GM21515 (cell line): ENCODE measurements at regions not wholly inside any gene's neighbourhood (a gene's known extent, or its start where the extent isn't known, plus 50 kb on each side); places are given as distances from the start of the nearest gene placed in this dataset.

Source experiments
- ATAC-seq: cut with Tn5 transposase; IDR thresholded peaks from one replicate; pipeline ENCODE4 v1.9.1; 2021; ENCODE audit not compliant: unreplicated experiment

GRCh38 chr7:52285689-52286088 lies 749.7 kb upstream of the POM121L12 start:
- no peak for ATAC-seq

- ATAC-seq: no peak
Observed at GRCh38 chr7:52283335-52283734, 752.1 kb upstream of the POM121L12 start.

GRCh38 chr7:52273685-52274610 lies 761.5 kb upstream of the POM121L12 start:
- no peak for ATAC-seq

DNA sequence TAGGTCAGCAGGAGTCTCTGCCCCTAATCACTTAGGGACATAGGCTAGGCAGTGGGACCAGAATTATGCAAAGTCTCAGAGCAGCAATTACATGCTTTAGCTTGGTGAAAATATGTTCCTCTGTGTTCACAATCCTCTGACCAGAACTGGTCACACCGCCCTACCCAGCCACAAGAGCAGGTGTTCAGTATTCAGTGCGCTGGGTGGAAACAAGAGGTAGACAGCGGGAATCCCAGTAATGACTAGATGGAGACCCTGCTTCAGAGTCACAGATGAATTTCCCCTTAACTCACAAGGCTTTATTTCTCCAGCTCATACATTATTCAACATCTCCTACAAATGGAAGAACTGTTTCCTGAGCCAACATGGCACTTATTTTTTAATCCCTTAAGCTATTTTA lies 763.7 kb upstream of the POM121L12 start:
- no peak for ATAC-seq

- no peak for ATAC-seq
Observed at GRCh38 chr7:52270301-52270700, 765.1 kb upstream of the POM121L12 start.

DNA sequence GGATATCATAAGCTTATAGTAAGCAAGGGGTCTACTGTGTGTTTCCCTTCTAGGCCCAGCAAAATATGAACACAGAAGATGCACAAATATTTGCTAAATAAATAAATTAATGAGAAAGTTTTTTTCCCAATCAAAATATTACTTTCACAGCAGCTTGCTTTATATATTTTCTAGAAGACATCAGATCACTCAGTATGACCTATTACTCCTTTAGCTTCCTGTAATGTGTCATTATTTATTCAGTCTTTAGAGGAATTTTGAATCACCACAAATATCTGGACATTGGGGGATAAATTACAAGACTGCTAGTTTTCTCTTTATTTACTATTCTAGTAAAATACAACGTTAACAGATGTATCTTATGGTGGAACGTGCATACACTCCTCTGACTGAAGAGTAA lies 765.8 kb upstream of the POM121L12 start:
- ATAC-seq: no peak

GRCh38 chr7:52261057-52261456 lies 774.4 kb upstream of the POM121L12 start:
- ATAC-seq: no peak

- ATAC-seq: no peak
Observed at GRCh38 chr7:52260046-52260665, 775.3 kb upstream of the POM121L12 start.

- no peak for ATAC-seq
Observed at GRCh38 chr7:52257890-52258289, 777.5 kb upstream of the POM121L12 start.

DNA sequence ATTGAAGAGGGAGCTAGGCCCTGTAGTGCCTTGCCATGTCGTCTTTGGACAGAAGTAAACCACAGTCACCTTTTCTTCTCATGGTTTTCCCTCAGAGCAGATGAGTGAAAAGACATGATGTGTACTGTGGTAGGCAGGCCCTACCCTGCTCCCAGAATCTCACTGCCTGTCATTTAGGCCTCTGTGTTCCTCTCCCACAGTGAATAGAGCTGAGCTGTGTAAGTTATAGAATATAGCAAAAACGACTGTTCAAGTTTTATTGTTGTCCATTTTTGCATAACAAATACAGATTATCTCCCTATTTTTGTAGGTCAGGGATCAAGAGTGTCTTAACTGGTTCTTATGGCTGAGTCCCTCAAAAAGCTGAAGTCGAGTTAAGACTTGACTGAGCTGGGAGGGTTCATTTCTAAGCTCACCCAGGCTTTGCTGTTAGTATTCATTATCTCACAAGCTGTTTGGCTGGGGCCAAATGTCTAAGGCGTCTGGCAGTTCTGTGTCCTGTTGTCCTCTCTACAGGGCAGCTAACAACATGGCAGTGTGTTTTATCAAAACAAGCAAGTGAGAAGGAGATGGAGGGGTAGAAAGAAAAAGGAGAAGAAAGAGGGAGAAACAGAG lies 780.9 kb upstream of the POM121L12 start:
- ATAC-seq: no peak

DNA sequence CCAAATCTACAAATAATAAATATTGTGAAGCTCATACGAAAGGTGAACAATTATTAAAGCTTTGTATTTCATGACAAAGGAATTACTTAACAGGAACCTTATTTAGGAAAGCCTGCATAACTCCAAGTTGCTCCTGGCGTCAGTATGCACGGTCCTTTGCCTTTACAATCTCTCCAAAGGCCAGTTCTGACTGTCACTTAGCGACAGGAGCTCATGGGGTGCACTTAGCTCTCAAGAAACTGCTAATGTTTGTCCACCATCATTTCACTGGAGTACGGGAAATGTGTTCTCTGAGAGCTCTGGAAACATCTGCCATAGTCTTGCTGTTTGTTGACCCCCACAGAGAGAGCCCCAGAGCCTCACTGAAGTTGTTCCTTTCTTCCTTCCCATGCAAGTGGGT lies 781.5 kb upstream of the POM121L12 start:
- ATAC-seq: no peak

DNA sequence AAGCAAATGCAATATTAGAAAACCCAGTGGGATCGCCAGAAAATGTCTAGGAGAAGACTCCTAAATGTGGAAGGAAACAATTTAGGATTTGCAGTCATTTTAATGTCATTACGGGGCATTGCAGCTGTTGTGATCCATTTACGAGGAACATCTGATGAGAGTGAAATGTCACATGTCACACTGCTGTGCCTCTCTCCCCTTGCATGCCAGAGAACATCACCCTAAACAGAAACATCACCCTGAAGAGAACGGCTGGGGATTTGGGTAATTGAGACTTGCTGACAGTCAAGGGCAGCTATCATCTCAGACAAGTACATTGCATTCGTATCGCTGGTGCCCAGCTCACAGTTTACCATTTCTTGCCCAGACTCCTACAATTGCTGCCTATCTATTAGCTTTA lies 785.7 kb upstream of the POM121L12 start:
- no peak for ATAC-seq

DNA sequence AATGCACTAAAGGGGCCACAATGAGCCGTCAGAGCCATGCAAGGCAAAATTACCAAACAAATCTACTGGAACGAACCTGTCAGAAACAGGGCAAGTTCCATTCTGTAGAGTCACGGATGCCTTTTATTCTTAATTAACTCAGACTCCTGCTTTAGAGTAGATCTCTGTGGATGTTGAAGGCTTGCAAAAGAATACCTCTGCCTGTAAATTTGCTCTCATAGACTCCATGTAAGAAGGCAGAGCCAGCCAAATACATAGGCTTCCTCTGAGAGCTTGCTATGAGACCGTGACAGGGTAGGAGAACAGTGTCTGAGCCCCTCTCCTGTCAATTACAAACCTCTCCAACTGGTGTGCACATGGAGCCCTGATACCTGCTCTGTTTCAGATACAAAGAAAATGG lies 787.9 kb upstream of the POM121L12 start:
- no peak for ATAC-seq

GRCh38 chr7:52243685-52244084 lies 791.7 kb upstream of the POM121L12 start:
- no peak for ATAC-seq

DNA sequence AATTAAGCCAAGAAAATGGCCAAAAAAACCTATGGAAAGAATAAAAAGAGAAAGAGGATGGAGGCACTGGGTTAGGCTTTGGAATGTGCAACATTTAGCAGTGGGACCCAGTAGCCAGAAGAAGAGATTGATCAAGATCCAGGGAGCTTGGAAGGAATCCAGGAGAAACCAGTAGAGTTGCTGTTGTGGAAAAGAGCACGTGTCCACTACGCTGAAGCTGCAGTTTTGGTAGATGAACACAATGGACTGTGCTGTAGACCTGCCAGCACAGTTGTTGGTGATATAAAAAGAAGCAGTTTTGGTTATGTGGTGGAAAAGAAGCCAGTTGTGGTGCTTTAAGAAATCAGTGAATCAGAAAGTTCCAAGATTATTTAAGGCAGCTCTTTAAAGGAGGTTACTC lies 802.2 kb upstream of the POM121L12 start:
- ATAC-seq: no peak

- ATAC-seq: no peak
Observed at GRCh38 chr7:52211930-52212329, 823.5 kb upstream of the POM121L12 start.

GRCh38 chr7:52209614-52210013 lies 825.8 kb upstream of the POM121L12 start:
- ATAC-seq: no peak

DNA sequence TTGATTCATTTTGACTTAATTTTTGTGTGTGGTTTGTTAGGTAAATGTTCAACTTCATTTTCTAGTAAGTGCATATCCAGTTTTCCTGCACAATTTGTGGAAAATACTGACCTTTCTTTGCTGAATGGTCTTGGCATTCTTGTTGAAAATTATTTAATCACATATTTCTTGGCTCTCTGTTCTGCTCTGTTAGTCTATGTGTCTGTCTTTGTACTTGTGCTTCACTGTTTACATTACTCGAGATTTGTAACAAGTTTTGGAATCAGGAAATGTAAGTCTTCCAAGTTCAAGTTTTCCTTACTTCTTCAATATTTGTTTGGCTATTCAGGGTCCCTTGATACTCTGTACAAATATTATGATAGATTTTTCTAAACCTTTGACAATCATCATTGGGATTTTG lies 838.2 kb upstream of the POM121L12 start:
- ATAC-seq: no peak

DNA sequence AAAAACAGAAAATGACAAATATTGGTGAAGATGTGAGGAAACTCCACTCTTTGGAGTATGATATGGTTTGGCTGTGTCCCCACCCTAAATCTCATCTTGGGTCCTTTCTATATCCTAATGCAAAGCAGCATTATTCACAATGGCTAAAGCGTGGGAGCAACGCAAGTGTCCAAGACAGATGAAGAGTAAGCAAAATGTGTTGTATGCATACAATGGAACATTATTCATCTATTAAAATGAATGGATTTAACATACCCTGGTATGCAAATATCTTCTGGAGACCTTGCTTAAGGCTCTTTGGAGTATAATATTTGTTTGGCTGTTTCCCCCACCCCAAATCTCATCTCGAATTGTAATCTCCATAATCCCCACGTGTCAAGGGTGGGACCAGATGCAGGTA lies 839.8 kb upstream of the POM121L12 start:
- ATAC-seq: no peak

DNA sequence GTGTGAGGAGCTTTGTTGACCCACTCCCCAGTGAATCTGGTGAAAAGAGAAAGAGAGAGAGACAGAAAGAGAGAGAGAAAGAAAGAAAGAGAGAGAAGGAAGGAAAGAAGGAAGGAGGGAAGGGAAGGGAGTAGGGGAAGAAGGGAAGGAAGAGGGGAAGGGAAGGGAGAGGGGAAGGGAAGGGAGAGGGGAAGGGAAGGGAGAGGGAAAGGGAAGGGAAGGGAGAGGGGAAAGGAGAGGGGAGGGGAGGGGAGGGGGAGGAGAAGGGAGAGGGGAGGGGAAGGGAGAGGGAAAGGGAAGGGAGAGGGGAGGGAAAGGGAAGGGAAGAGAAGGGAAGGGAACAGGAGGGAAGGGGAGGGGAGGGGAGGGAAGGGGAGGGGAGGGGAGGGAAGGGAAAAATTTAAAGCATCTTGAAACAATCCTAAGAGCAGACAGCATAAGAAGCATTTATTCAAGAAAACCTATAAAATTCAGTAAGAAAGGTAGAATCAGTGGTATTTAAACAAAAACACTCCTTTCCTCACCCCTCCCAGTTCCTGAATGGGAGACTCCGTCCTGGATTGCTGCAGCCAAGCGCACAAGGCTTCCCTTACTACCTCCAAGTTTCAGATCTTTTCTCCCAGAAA lies 846.2 kb upstream of the POM121L12 start:
- no peak for ATAC-seq

- no peak for ATAC-seq
Observed at GRCh38 chr7:52184006-52184703, 851.3 kb upstream of the POM121L12 start.
